ENCODE measurements at regions not wholly inside any gene's neighbourhood (a gene's known extent, or its start where the extent isn't known, plus 50 kb on each side); places are given as distances from the start of the nearest gene placed in this dataset.

DNA sequence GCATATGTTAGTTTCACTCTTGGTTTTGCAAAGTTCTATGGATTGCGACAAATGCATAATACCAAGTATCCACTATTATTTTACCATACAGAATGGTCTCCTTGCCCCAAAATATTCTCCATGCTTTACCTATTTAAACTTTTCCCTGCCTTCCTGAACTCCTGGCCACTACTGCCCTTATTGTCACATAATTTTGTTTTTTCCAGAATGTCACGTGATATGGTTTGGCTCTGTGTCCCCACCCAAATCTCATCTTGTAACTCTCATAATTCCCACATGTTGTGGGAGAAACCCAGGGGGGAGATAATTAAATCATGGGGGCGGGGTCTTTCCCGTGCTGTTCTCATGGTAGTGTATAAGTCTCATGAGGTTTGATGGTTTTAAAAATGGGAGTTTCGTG, 760.0 kb downstream of the METTL4 start (continued):
- TF ChIP-seq, protein P1, sequence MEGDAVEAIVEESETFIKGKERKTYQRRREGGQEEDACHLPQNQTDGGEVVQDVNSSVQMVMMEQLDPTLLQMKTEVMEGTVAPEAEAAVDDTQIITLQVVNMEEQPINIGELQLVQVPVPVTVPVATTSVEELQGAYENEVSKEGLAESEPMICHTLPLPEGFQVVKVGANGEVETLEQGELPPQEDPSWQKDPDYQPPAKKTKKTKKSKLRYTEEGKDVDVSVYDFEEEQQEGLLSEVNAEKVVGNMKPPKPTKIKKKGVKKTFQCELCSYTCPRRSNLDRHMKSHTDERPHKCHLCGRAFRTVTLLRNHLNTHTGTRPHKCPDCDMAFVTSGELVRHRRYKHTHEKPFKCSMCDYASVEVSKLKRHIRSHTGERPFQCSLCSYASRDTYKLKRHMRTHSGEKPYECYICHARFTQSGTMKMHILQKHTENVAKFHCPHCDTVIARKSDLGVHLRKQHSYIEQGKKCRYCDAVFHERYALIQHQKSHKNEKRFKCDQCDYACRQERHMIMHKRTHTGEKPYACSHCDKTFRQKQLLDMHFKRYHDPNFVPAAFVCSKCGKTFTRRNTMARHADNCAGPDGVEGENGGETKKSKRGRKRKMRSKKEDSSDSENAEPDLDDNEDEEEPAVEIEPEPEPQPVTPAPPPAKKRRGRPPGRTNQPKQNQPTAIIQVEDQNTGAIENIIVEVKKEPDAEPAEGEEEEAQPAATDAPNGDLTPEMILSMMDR (IDR thresholded peaks at IDR 0.05) = no peak
- no peak for TF ChIP-seq TEAD4 (IDR thresholded peaks at IDR 0.05; ENCODE audit: borderline replicate concordance, insufficient read depth)
- TF ChIP-seq GATA2 (CRISPR knock-in tag; IDR thresholded peaks at IDR 0.05) = no peak
- TF ChIP-seq, protein P2, sequence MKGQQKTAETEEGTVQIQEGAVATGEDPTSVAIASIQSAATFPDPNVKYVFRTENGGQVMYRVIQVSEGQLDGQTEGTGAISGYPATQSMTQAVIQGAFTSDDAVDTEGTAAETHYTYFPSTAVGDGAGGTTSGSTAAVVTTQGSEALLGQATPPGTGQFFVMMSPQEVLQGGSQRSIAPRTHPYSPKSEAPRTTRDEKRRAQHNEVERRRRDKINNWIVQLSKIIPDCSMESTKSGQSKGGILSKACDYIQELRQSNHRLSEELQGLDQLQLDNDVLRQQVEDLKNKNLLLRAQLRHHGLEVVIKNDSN (IDR thresholded peaks at IDR 0.05; ENCODE audit: borderline replicate concordance, low read depth) = no peak
- no peak for TF ChIP-seq RCOR1 (IDR thresholded peaks at IDR 0.05; ENCODE audit: low read length)

DNA sequence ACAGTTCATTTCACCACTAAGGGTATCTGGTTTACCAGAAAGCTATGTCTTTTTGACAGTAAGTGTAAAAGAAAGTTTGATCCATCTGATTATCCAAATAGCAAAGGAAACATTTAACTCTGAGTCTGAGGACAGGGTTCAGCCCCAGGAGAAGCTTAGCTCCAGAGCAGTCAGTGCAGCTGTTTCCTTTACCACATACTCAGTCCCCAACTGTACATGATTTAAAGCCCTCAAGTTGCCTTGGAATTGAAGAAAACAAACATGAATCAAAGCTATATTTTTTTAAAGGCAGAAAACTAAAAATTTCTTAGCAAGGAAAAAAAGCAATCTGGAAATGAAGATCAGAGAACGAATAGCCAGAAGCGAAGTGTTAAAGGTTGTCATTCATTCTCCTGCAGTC, 746.0 kb downstream of the METTL4 start:
- no peaks in the 10 kb centered on the region for H4K20me1 ChIP-seq (ENCODE audit: insufficient read depth)
- no peak overlapping the region for H3K4me2 ChIP-seq
- DNase-seq = no peak
- H3K4me1 ChIP-seq (ENCODE audit: control insufficient read depth in 1 of 2, insufficient read depth in 2 of 2, low read depth in 1 of 2, low read length in 1 of 2) = no peaks in the 10 kb centered on the region
- WGBS (ENCODE audit: low lambda C conversion rate) = 0% methylated on average over 2 of the region's 2 CpGs
- no peak overlapping the region for H3K9ac ChIP-seq
- H3K9me3 ChIP-seq = no peaks in the 10 kb centered on the region
- ChIA-PET POLR2A (no interaction called here), CTCF (interaction anchor here (0.7 kb wide), 1 partner anchor 10 kb away, joined by 3 read pairs; no protein-coding TSS in a partner anchor)
- H3K36me3 ChIP-seq (replicated peaks in 1 of 2; ENCODE audit: control insufficient read depth in 1 of 2, insufficient read depth in 2 of 2, low read length in 1 of 2) = no peaks in the 10 kb centered on the region
- H3K9me2 ChIP-seq = no peaks in the 10 kb centered on the region; the same call in 1 of the 2 replicates
- H3K79me2 ChIP-seq (ENCODE audit: insufficient read depth) = no peaks in the 10 kb centered on the region
- H3K27ac ChIP-seq (ENCODE audit: low read depth in 2 of 2, low read length in 1 of 2) = no peak overlapping the region
- no peaks in the 10 kb centered on the region for H3F3A ChIP-seq (replicated peaks; ENCODE audit: insufficient read depth)
- H3K4me3 ChIP-seq (ENCODE audit: low read depth in 2 of 2, low read length in 1 of 2) = no peak overlapping the region
- TF ChIP-seq RXRA (IDR thresholded peaks at IDR 0.05; ENCODE audit: borderline replicate concordance, low read depth) = no peak
- TF ChIP-seq, protein P1 (IDR thresholded peaks at IDR 0.05) = no peak
- no peak for TF ChIP-seq RCOR1 (IDR thresholded peaks at IDR 0.05; ENCODE audit: low read length)
- TF ChIP-seq FOXJ3 (CRISPR knock-in tag; IDR thresholded peaks at IDR 0.05) = no peak
- TF ChIP-seq, protein P3, sequence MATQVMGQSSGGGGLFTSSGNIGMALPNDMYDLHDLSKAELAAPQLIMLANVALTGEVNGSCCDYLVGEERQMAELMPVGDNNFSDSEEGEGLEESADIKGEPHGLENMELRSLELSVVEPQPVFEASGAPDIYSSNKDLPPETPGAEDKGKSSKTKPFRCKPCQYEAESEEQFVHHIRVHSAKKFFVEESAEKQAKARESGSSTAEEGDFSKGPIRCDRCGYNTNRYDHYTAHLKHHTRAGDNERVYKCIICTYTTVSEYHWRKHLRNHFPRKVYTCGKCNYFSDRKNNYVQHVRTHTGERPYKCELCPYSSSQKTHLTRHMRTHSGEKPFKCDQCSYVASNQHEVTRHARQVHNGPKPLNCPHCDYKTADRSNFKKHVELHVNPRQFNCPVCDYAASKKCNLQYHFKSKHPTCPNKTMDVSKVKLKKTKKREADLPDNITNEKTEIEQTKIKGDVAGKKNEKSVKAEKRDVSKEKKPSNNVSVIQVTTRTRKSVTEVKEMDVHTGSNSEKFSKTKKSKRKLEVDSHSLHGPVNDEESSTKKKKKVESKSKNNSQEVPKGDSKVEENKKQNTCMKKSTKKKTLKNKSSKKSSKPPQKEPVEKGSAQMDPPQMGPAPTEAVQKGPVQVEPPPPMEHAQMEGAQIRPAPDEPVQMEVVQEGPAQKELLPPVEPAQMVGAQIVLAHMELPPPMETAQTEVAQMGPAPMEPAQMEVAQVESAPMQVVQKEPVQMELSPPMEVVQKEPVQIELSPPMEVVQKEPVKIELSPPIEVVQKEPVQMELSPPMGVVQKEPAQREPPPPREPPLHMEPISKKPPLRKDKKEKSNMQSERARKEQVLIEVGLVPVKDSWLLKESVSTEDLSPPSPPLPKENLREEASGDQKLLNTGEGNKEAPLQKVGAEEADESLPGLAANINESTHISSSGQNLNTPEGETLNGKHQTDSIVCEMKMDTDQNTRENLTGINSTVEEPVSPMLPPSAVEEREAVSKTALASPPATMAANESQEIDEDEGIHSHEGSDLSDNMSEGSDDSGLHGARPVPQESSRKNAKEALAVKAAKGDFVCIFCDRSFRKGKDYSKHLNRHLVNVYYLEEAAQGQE (IDR thresholded peaks at IDR 0.05; ENCODE audit: low read depth, low read length) = no peak
- TF ChIP-seq, protein P4, sequence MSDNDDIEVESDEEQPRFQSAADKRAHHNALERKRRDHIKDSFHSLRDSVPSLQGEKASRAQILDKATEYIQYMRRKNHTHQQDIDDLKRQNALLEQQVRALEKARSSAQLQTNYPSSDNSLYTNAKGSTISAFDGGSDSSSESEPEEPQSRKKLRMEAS (IDR thresholded peaks at IDR 0.05; ENCODE audit: low read depth) = no peak
- TF ChIP-seq TAF1 (IDR thresholded peaks at IDR 0.05; ENCODE audit: borderline replicate concordance, low read depth, low read length) = no peak
- no peak for TF ChIP-seq GATA2 (CRISPR knock-in tag; IDR thresholded peaks at IDR 0.05)
- TF ChIP-seq FOXM1 (IDR thresholded peaks at IDR 0.05; ENCODE audit: low read depth) = no peak
- TF ChIP-seq EZH2phosphoT487 (IDR thresholded peaks at IDR 0.05; ENCODE audit: borderline replicate concordance, low read depth) = no peak
- no peak for TF ChIP-seq RFX5 (IDR thresholded peaks at IDR 0.05; ENCODE audit: low read length)
- TF ChIP-seq, protein P5, sequence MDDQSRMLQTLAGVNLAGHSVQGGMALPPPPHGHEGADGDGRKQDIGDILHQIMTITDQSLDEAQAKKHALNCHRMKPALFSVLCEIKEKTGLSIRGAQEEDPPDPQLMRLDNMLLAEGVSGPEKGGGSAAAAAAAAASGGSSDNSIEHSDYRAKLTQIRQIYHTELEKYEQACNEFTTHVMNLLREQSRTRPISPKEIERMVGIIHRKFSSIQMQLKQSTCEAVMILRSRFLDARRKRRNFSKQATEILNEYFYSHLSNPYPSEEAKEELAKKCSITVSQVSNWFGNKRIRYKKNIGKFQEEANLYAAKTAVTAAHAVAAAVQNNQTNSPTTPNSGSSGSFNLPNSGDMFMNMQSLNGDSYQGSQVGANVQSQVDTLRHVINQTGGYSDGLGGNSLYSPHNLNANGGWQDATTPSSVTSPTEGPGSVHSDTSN (IDR thresholded peaks at IDR 0.05) = no peak
- H2AFZ ChIP-seq (ENCODE audit: low read depth) = no peak overlapping the region
- no peaks in the 10 kb centered on the region for H3K27me3 ChIP-seq (ENCODE audit: insufficient read depth)

All from SK-N-SH (cell line).